Loucy (cell line): ENCODE measurements at regions not wholly inside any gene's neighbourhood (a gene's known extent, or its start where the extent isn't known, plus 50 kb on each side); places are given as distances from the start of the nearest gene placed in this dataset.
A peak's percentile ranks its signal among the peaks of the same experiment; 100 is the strongest.

ENCODE experiments used
- H2AFZ ChIP-seq: fragments of 200-600 bp; sonication (generic); 2 replicates; pipeline ENCODE4 v1.6.0; 2016; ENCODE audit warnings: antibody characterized with exemption, mild to moderate bottlenecking, low read length, moderate library complexity
- H3F3A ChIP-seq: fragments of 200-600 bp; 2 replicates; pipeline ENCODE4 v1.6.0; 2016; ENCODE audit warnings: antibody characterized with exemption, low read depth, mild to moderate bottlenecking
- H3K27me3 ChIP-seq: fragments of 200-600 bp; sonication (generic); 2 replicates; pipeline ENCODE4 v1.6.1; 2014; ENCODE audit warnings: low read length, mild to moderate bottlenecking; ENCODE audit not compliant: insufficient read depth, poor library complexity, severe bottlenecking
- H3K36me3 ChIP-seq: fragments of 200-600 bp; sonication (generic); 2 replicates; pipeline ENCODE4 v1.6.1; 2016; ENCODE audit warnings: low read length; ENCODE audit not compliant: insufficient read depth
- H3K4me1 ChIP-seq: fragments of 200-600 bp; sonication (generic); 2 replicates; pipeline ENCODE4 v1.5.1; 2014; ENCODE audit warnings: low read length, mild to moderate bottlenecking; ENCODE audit not compliant: insufficient read depth, poor library complexity, severe bottlenecking
- H3K4me2 ChIP-seq: fragments of 200-600 bp; sonication (generic); 2 replicates; pipeline ENCODE4 v1.6.0; 2014; ENCODE audit warnings: antibody characterized with exemption, low read length, low read depth, mild to moderate bottlenecking; ENCODE audit not compliant: poor library complexity, severe bottlenecking
- H3K4me3 ChIP-seq: fragments of 200-600 bp; sonication (generic); 2 replicates; pipeline ENCODE4 v1.5.1; 2014; ENCODE audit warnings: low read length, mild to moderate bottlenecking, mixed read lengths; ENCODE audit not compliant: poor library complexity, severe bottlenecking
- H3K79me2 ChIP-seq: fragments of 200-600 bp; sonication (generic); 2 replicates; pipeline ENCODE4 v1.6.1; 2014; ENCODE audit warnings: low read length; ENCODE audit not compliant: insufficient read depth
- H3K9ac ChIP-seq: fragments of 200-600 bp; sonication (generic); 2 replicates; pipeline ENCODE4 v1.6.0; 2014; ENCODE audit warnings: mild to moderate bottlenecking, low read depth, low read length, moderate library complexity; ENCODE audit not compliant: poor library complexity, severe bottlenecking
- H3K9me2 ChIP-seq: fragments of 200-600 bp; sonication (generic); replicated peaks from 2 replicates; pipeline ENCODE4 v1.6.1; 2016; ENCODE audit warnings: low read depth, low read length, mixed read lengths
- H3K9me3 ChIP-seq: fragments of 200-600 bp; sonication (generic); 2 replicates; pipeline ENCODE4 v1.6.1; 2014; ENCODE audit warnings: mild to moderate bottlenecking, antibody characterized with exemption, low read length, low read depth; ENCODE audit not compliant: insufficient read depth
- H4K20me1 ChIP-seq: fragments of 200-600 bp; sonication (generic); 2 replicates; pipeline ENCODE4 v1.6.0; 2014; ENCODE audit warnings: antibody characterized with exemption, low read length, mild to moderate bottlenecking; ENCODE audit not compliant: insufficient read depth, poor library complexity, severe bottlenecking
- EZH2phosphoT487 ChIP-seq: fragments of 200-600 bp; IDR thresholded peaks from 2 replicates; pipeline ENCODE4 v1.6.1; 2018; ENCODE audit warnings: antibody characterized with exemption, mild to moderate bottlenecking, moderate library complexity, borderline replicate concordance
- TF ChIP-seq, protein P1 (sequence below): fragments of 200-600 bp; sonication (generic); conservative IDR thresholded peaks from 2 replicates; pipeline ENCODE4 v1.5.1; 2014; ENCODE audit warnings: mild to moderate bottlenecking, antibody characterized with exemption, low read length

DNA sequence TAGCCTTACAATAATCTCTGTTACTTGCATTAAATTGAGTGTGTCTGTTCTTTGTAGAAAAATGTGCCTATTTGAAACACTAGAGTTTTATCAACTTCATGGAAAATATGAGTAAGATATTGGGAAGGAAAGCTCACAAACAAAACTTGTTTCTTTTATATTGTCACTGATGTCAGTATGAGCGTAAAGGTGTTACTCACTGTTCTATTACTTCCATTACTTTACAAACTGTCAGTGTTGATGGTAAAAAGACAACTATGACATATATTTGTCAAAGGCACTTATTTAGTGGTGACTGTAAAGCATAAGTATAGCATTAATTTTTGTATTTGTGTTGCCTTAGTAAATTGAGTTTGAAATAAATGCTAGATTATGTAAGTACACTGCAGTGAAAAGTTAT is 193.7 kb upstream of the FLRT2 start:
- H3K36me3 ChIP-seq: no peaks in the 10 kb centered on the region
- no peak overlapping the region for H3K9ac ChIP-seq
- H3K79me2 ChIP-seq: no peaks in the 10 kb centered on the region
- no peaks in the 10 kb centered on the region for H4K20me1 ChIP-seq
- H3K4me3 ChIP-seq: no peak overlapping the region
- TF ChIP-seq, protein P1, sequence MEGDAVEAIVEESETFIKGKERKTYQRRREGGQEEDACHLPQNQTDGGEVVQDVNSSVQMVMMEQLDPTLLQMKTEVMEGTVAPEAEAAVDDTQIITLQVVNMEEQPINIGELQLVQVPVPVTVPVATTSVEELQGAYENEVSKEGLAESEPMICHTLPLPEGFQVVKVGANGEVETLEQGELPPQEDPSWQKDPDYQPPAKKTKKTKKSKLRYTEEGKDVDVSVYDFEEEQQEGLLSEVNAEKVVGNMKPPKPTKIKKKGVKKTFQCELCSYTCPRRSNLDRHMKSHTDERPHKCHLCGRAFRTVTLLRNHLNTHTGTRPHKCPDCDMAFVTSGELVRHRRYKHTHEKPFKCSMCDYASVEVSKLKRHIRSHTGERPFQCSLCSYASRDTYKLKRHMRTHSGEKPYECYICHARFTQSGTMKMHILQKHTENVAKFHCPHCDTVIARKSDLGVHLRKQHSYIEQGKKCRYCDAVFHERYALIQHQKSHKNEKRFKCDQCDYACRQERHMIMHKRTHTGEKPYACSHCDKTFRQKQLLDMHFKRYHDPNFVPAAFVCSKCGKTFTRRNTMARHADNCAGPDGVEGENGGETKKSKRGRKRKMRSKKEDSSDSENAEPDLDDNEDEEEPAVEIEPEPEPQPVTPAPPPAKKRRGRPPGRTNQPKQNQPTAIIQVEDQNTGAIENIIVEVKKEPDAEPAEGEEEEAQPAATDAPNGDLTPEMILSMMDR: no peak
- TF ChIP-seq EZH2phosphoT487: no peak
- peaks cover 27% of the 10 kb centered on the region for H3K4me1 ChIP-seq
- no peak overlapping the region for H2AFZ ChIP-seq
- H3K9me3 ChIP-seq: no peaks in the 10 kb centered on the region
- 0 out of 2 replicates have a peak, but pooled peaks cover 2% of the 10 kb centered on the region for H3F3A ChIP-seq
- H3K27me3 ChIP-seq: no peaks in the 10 kb centered on the region
- H3K9me2 ChIP-seq: no peaks in the 10 kb centered on the region
- H3K4me2 ChIP-seq: no peak overlapping the region

DNA sequence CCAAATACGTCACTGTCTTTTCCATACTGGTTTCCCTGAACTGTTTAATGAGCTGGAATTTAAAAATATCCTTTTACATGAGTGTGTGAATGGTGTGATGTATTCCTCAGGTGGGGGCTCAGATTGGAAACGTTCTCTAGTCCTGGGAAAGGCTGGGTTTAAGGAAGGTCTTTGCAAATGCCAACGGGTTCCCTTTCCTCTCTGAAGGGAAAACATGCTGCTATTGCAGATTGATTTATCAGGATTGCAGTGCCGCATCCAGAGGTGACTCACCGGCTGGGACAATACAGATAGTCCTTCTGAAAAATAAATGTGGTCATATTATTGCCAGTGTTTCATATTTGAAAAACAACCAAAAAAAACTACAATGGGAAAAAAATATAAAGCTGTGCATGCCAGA is 193.1 kb upstream of the FLRT2 start:
- H2AFZ ChIP-seq: no peak overlapping the region
- H3K36me3 ChIP-seq: no peaks in the 10 kb centered on the region
- no peak for TF ChIP-seq EZH2phosphoT487
- TF ChIP-seq, protein P1: no peak
- H3K27me3 ChIP-seq: no peaks in the 10 kb centered on the region
- no peaks in the 10 kb centered on the region for H3K9me3 ChIP-seq
- 0 out of 2 replicates have a peak, but pooled peaks cover 2% of the 10 kb centered on the region for H3F3A ChIP-seq
- no peak overlapping the region for H3K4me2 ChIP-seq
- H3K9ac ChIP-seq: no peak overlapping the region
- H3K9me2 ChIP-seq: no peaks in the 10 kb centered on the region
- H3K4me1 ChIP-seq: peaks cover 22% of the 10 kb centered on the region
- H3K4me3 ChIP-seq: no peak overlapping the region
- no peaks in the 10 kb centered on the region for H4K20me1 ChIP-seq
- no peaks in the 10 kb centered on the region for H3K79me2 ChIP-seq

DNA sequence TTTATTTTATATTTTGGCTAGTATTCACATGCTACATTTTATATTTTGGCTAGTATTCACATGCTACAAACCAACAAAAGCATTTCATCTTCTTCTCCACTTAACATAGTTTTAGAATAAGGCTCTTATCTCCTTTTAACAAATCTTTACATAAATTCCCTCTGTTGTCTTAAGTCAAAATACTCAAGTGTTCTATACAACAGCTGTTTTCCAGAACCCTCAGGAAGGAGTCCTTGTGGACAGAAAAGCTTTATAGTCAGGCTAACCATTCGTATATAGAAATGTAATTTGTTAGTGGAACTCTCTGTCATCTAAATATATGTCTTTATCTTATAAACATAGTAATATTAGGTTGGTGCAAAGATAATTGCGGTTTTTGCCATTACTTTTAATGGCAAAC is 191.0 kb upstream of the FLRT2 start:
- no peak for TF ChIP-seq EZH2phosphoT487
- TF ChIP-seq, protein P1: no peak
- no peak overlapping the region for H3K4me2 ChIP-seq

More for the DNA sequence above, 191.0 kb upstream of the FLRT2 start:
- Histone ChIP-seq H3K9me3 (no peaks in the 10 kb centered on the region), H4K20me1 (no peaks in the 10 kb centered on the region), H3K4me1 (peaks cover 3% of the 10 kb centered on the region), H3K9me2 (no peaks in the 10 kb centered on the region), H3K36me3 (no peaks in the 10 kb centered on the region), H3K79me2 (no peaks in the 10 kb centered on the region), H3F3A (no peaks in the 10 kb centered on the region), H3K27me3 (no peaks in the 10 kb centered on the region), H3K9ac (no peak overlapping the region), H3K4me3 (no peak overlapping the region), H2AFZ (0 out of 2 replicates have a peak overlapping the region, but pooled peaks have one; percentile 59)
